GM06990 (cell line): ENCODE measurements at regions not wholly inside any gene's neighbourhood (a gene's known extent, or its start where the extent isn't known, plus 50 kb on each side); places are given as distances from the start of the nearest gene placed in this dataset.
"Not testable (repeated sequence)": the region's sequence is repeated elsewhere in the genome, so short reads cannot be mapped to it uniquely, and the experiment has no call there.

Experiments used
- DNase-seq: peaks from one replicate; pipeline ENCODE4 v3.0.0-alpha.2; 2011; ENCODE audit not compliant: insufficient read length; ENCODE audit errors: extremely low read depth
- H3K27me3 ChIP-seq: replicated peaks from 2 replicates; pipeline ENCODE4 v1.6.0; 2011; ENCODE audit warnings: low read length; ENCODE audit not compliant: control insufficient read depth, insufficient read depth
- H3K36me3 ChIP-seq: 2 replicates; pipeline ENCODE4 v1.5.1; 2011; ENCODE audit warnings: low read length; ENCODE audit not compliant: control insufficient read depth, insufficient read depth
- H3K4me3 ChIP-seq: replicated peaks from 2 replicates; pipeline ENCODE4 v1.5.1; 2011; ENCODE audit warnings: low read depth, mild to moderate bottlenecking, control low read depth, low read length
- TF ChIP-seq, protein P1 (sequence below): IDR thresholded peaks from 2 replicates; pipeline ENCODE4 v1.5.1; 2011; ENCODE audit warnings: low read length, control low read depth, mild to moderate bottlenecking, inconsistent platforms; ENCODE audit not compliant: insufficient read depth, poor library complexity, severe bottlenecking

GRCh38 chr2:17146358-17146757 lies 371.9 kb downstream of the RAD51AP2 start:
- no peak for DNase-seq
- TF ChIP-seq, protein P1, sequence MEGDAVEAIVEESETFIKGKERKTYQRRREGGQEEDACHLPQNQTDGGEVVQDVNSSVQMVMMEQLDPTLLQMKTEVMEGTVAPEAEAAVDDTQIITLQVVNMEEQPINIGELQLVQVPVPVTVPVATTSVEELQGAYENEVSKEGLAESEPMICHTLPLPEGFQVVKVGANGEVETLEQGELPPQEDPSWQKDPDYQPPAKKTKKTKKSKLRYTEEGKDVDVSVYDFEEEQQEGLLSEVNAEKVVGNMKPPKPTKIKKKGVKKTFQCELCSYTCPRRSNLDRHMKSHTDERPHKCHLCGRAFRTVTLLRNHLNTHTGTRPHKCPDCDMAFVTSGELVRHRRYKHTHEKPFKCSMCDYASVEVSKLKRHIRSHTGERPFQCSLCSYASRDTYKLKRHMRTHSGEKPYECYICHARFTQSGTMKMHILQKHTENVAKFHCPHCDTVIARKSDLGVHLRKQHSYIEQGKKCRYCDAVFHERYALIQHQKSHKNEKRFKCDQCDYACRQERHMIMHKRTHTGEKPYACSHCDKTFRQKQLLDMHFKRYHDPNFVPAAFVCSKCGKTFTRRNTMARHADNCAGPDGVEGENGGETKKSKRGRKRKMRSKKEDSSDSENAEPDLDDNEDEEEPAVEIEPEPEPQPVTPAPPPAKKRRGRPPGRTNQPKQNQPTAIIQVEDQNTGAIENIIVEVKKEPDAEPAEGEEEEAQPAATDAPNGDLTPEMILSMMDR = no peak
- H3K4me3 ChIP-seq = no peak overlapping the region
- H3K27me3 ChIP-seq = no peaks in the 10 kb centered on the region; the same call in 1 of the 2 replicates
- H3K36me3 ChIP-seq = no peaks in the 10 kb centered on the region

DNA sequence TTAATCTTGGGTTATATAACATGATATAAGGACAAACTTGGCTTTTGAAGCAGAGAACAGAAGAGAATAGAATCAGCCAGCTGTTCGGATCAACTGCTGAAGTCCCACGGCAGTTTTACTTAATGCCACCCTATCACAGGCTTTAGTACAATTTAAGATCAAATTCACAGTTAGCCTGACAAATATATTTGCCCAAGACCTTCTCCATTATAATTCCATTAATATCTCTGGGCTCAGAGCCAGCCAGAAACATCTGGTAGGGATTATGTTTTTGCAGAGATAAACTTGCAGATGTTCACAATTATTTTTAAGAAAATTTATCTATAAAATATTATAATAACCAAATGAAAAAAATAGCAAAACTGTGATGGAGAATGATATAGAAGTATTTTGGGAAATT lies 381.4 kb downstream of the RAD51AP2 start:
- TF ChIP-seq, protein P1 = no peak
- Histone ChIP-seq H3K36me3 (no peaks in the 10 kb centered on the region), H3K27me3 (no peaks in the 10 kb centered on the region), H3K4me3 (no peak overlapping the region)
- no peak for DNase-seq

DNA sequence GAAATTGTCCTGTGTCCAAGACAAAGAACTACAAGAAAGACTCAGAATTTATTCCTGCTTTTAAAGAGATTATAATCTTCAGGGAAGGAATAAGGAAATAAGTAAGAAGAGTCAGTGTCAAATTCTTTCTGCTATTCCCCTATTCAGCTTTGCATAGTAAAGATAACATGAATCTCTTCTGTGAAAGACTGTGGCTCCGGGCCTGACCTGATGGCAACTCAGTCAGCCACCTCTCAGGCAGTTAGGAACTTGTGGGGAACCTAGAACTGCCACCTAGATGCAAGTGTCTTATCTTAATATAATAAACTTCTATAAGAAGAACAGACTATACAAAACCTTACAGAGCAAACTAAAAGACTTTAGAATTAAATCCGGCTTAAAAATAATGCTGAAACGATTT lies 382.0 kb downstream of the RAD51AP2 start:
- no peaks in the 10 kb centered on the region for H3K36me3 ChIP-seq
- no peak overlapping the region for H3K4me3 ChIP-seq
- DNase-seq = no peak
- H3K27me3 ChIP-seq = no peaks in the 10 kb centered on the region
- TF ChIP-seq, protein P1 = no peak

DNA sequence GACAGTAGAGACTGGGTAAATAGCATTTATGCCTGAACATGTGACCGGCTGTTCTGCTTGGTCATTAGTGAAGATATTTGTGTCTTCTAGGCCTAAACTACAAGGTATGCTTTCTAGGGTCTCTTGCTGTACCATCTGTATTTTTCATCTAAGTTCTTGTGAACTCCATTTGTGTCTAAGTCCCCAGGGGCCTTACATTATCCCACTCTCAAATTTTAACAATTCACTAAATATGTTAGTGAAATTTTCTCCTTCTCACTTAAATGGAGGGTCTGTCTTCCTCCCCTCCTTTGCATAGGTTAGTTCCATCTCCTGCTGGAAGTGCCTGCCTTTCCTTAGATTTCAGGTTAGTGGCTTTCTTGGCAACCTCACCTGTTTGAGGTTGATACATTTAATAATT lies 382.6 kb downstream of the RAD51AP2 start:
- no peaks in the 10 kb centered on the region for H3K36me3 ChIP-seq
- no peaks in the 10 kb centered on the region for H3K27me3 ChIP-seq
- DNase-seq = no peak
- TF ChIP-seq, protein P1 = no peak
- no peak overlapping the region for H3K4me3 ChIP-seq

DNA sequence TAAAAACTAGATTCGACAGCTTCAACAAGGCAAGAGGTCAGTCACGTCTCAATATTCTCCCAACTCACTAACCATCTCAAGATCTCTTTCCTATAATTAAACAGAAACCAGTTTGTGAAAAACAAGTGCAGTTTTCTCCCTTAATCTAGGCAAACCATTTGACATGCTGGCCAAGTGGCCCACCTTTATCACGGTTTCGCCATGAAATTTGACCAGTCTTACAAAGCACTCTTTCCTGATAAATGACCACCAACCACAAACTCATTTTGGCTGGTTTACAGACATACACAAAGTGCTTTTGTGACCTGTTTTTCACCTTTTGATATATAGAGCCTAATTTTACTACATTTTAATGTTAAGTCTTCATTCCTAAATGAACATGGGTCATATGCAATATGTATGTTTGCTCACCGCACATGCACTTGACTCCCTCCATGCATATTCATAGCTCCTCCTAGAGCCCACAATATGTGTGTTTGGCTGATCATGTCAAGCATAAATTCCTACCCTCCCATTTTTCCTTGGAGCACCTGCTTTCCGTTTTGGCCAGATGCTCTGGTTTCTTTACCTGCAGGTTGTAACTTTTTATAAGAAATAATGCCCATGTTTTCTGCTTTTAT lies 385.1 kb downstream of the RAD51AP2 start:
- TF ChIP-seq, protein P1 = no peak
- Histone ChIP-seq H3K4me3 (no peak overlapping the region), H3K27me3 (no peaks in the 10 kb centered on the region; the same call in 1 of the 2 replicates), H3K36me3 (no peaks in the 10 kb centered on the region)
- no peak for DNase-seq

- DNase-seq, H3K4me3 ChIP-seq, H3K36me3 ChIP-seq, H3K27me3 ChIP-seq: not testable (repeated sequence)
Observed at GRCh38 chr2:17130627-17131026, 387.6 kb downstream of the RAD51AP2 start.
